ENCODE measurements at regions not wholly inside any gene's neighbourhood (a gene's known extent, or its start where the extent isn't known, plus 50 kb on each side); places are given as distances from the start of the nearest gene placed in this dataset.

GRCh38 chr2:118549503-118549902, 297.9 kb downstream of the EN1 start:
- DNase-seq (no peak), ATAC-seq (no peak)
- Mint-ChIP-seq H3K27me3 (ENCODE audit: low read depth) (no peaks in the 10 kb centered on the region), H3K4me3 (no peak overlapping the region), H3K9me3 (no peaks in the 10 kb centered on the region), H3K4me1 (ENCODE audit: low read depth) (no peaks in the 10 kb centered on the region), H3K36me3 (ENCODE audit: insufficient read depth) (no peaks in the 10 kb centered on the region)

GRCh38 chr2:118548880-118549488, 298.5 kb downstream of the EN1 start:
- no peak overlapping the region for H3K4me3 Mint-ChIP-seq
- H3K4me1 Mint-ChIP-seq (ENCODE audit: low read depth): no peaks in the 10 kb centered on the region
- DNase-seq (no peak), ATAC-seq (no peak)
- no peaks in the 10 kb centered on the region for H3K27me3 Mint-ChIP-seq (ENCODE audit: low read depth)
- H3K36me3 Mint-ChIP-seq (ENCODE audit: insufficient read depth): no peaks in the 10 kb centered on the region
- no peaks in the 10 kb centered on the region for H3K9me3 Mint-ChIP-seq

- H3K27me3 Mint-ChIP-seq (ENCODE audit: low read depth): peaks cover 4% of the 10 kb centered on the region
- ATAC-seq: no peak
- H3K4me1 Mint-ChIP-seq (ENCODE audit: low read depth): no peaks in the 10 kb centered on the region
- no peak overlapping the region for H3K4me3 Mint-ChIP-seq
- DNase-seq: no peak
- H3K36me3 Mint-ChIP-seq (ENCODE audit: insufficient read depth): no peaks in the 10 kb centered on the region
- no peaks in the 10 kb centered on the region for H3K9me3 Mint-ChIP-seq
Observed at GRCh38 chr2:118539290-118539689, 308.2 kb downstream of the EN1 start.

- DNase-seq (no peak), ATAC-seq (no peak)
- Mint-ChIP-seq H3K4me1 (ENCODE audit: low read depth) (no peaks in the 10 kb centered on the region), H3K27me3 (ENCODE audit: low read depth) (peaks cover 2% of the 10 kb centered on the region), H3K4me3 (no peak overlapping the region), H3K9me3 (no peaks in the 10 kb centered on the region), H3K36me3 (ENCODE audit: insufficient read depth) (no peaks in the 10 kb centered on the region)
Observed at GRCh38 chr2:118536306-118536705, 311.1 kb downstream of the EN1 start.

DNA sequence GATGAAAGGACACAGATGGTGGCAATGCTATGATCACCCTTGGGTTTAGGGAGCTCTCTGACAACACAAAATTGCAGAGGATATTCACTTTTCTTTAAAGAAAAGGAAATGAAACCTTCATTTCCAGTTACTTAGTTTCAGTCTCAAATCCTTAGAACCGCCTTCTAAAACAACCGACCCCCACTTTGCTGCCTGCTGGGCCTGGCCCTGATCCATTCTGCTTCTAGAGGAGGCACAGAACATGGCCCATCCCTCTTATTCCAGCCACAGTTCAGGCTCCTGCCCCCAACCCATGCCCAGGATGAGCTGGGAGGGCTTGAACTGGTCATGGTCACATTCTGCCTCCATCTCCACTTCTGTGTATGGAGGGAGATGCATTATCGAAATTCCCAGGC, 311.6 kb downstream of the EN1 start:
- Mint-ChIP-seq H3K4me3 (no peak overlapping the region), H3K4me1 (ENCODE audit: low read depth) (no peaks in the 10 kb centered on the region), H3K9me3 (no peaks in the 10 kb centered on the region), H3K36me3 (ENCODE audit: insufficient read depth) (no peaks in the 10 kb centered on the region), H3K27me3 (ENCODE audit: low read depth) (peaks cover 2% of the 10 kb centered on the region)
- ATAC-seq (no peak), DNase-seq (no peak)

GRCh38 chr2:118535171-118535817, 312.2 kb downstream of the EN1 start:
- Mint-ChIP-seq H3K9me3 (no peaks in the 10 kb centered on the region), H3K4me1 (ENCODE audit: low read depth) (no peaks in the 10 kb centered on the region)

DNA sequence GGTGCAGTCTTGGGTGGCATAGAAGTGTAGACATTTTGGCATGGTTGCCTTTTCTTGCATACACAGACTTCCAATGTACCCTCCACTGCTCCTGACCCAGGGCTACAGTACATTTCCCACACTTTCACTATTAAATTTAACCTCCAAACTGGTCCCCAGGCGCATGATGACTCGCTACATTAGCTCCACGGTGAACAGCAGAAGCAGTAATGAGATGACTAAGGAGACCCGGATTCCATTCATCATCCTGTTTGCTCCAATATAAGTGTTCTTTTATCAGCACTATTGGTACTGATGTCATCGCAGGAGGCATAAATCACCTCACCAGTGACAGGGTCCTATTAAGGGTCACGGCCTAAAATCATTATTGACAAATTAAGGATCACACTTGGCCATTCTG, 316.5 kb downstream of the EN1 start:
- Mint-ChIP-seq H3K36me3 (ENCODE audit: insufficient read depth) (no peaks in the 10 kb centered on the region), H3K4me3 (no peak overlapping the region), H3K4me1 (ENCODE audit: low read depth) (no peaks in the 10 kb centered on the region), H3K9me3 (no peaks in the 10 kb centered on the region), H3K27me3 (ENCODE audit: low read depth) (peaks cover 3% of the 10 kb centered on the region)
- ATAC-seq: no peak
- no peak for DNase-seq

More at GRCh38 chr2:118535171-118535817, 312.2 kb downstream of the EN1 start:
- Mint-ChIP-seq H3K4me3 (no peak overlapping the region), H3K27me3 (ENCODE audit: low read depth) (peaks cover 2% of the 10 kb centered on the region), H3K36me3 (ENCODE audit: insufficient read depth) (no peaks in the 10 kb centered on the region)
- DNase-seq (no peak), ATAC-seq (no peak)

DNA sequence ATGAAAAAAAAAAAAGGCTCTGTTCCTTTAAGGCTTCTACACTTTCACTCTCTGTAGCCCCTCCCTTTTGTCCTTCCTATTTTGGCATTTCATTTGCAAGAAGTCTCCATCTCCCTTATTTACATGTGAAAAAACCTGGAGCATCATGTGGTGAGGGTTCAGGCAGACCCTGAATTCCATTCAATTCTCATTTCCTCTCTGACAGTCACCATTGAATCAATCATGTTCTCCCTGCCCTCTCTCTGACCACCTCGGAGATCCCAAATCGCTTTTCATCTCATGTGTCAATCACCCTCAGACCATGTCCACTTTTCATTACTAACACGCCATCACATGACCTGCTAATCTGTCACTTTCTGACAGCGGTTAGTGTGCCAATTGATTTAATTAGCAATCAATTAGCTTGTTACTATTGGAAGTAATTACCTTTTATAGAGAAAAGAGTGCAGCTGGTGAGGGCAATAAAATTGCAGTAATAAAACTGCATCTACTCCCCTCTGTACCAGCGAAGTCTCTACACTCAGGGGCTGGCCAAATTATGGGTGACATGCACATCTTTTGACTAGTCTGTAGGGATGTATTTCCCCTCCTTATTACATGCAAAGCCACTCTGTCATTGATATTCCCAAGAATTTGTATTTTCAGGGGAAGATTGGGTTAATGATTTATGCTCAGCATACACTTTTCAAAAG, 317.4 kb downstream of the EN1 start:
- DNase-seq: no peak
- no peaks in the 10 kb centered on the region for H3K36me3 Mint-ChIP-seq (ENCODE audit: insufficient read depth)

DNA sequence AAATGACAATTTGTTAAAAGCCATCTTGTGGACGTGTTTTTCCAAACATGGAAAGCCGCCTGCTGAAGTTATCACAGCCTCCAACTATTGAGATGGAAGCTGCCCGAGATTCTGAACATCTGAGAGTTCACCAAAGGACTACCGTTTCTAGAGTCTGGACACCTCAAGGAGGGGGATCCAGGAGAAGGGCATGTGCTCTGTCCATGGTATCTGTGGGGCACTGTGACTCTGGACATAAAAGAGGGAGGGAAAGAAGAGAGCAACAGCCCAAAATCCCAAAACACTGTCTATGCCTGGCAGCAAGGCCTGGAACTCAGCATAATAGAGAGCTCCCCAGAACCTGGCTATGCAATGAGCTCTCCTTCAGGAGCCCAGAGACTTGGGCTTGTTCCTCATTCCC, 319.9 kb downstream of the EN1 start:
- ATAC-seq: no peak
- H3K36me3 Mint-ChIP-seq (ENCODE audit: insufficient read depth): no peaks in the 10 kb centered on the region
- peaks cover 3% of the 10 kb centered on the region for H3K27me3 Mint-ChIP-seq (ENCODE audit: low read depth)
- peaks cover 2% of the 10 kb centered on the region for H3K9me3 Mint-ChIP-seq
- no peaks in the 10 kb centered on the region for H3K4me1 Mint-ChIP-seq (ENCODE audit: low read depth)
- no peak for DNase-seq
- H3K4me3 Mint-ChIP-seq: no peak overlapping the region

More for the DNA sequence above, 317.4 kb downstream of the EN1 start:
- Mint-ChIP-seq H3K4me1 (ENCODE audit: low read depth) (no peaks in the 10 kb centered on the region), H3K4me3 (no peak overlapping the region), H3K27me3 (ENCODE audit: low read depth) (peaks cover 3% of the 10 kb centered on the region), H3K9me3 (no peaks in the 10 kb centered on the region)
- ATAC-seq: no peak

- H3K4me3 Mint-ChIP-seq: no peak overlapping the region
- peaks cover 7% of the 10 kb centered on the region for H3K9me3 Mint-ChIP-seq
- H3K4me1 Mint-ChIP-seq (ENCODE audit: low read depth): no peaks in the 10 kb centered on the region
- ATAC-seq (no peak), DNase-seq (no peak)
- peaks cover 3% of the 10 kb centered on the region for H3K27me3 Mint-ChIP-seq (ENCODE audit: low read depth)
- no peaks in the 10 kb centered on the region for H3K36me3 Mint-ChIP-seq (ENCODE audit: insufficient read depth)
Observed at GRCh38 chr2:118525346-118525745, 322.1 kb downstream of the EN1 start.

GRCh38 chr2:118524911-118525310, 322.5 kb downstream of the EN1 start:
- Mint-ChIP-seq H3K27me3 (ENCODE audit: low read depth) (peaks cover 1% of the 10 kb centered on the region), H3K9me3 (peaks cover 7% of the 10 kb centered on the region), H3K36me3 (ENCODE audit: insufficient read depth) (no peaks in the 10 kb centered on the region), H3K4me1 (ENCODE audit: low read depth) (no peaks in the 10 kb centered on the region), H3K4me3 (no peak overlapping the region)
- no peak for ATAC-seq
- no peak for DNase-seq

- Mint-ChIP-seq H3K9me3 (peaks cover 10% of the 10 kb centered on the region), H3K27me3 (ENCODE audit: low read depth) (no peaks in the 10 kb centered on the region), H3K4me3 (no peak overlapping the region), H3K36me3 (ENCODE audit: insufficient read depth) (no peaks in the 10 kb centered on the region), H3K4me1 (ENCODE audit: low read depth) (no peaks in the 10 kb centered on the region)
- DNase-seq: no peak
- no peak for ATAC-seq
Observed at GRCh38 chr2:118523761-118524160, 323.7 kb downstream of the EN1 start.

- Mint-ChIP-seq H3K9me3 (peaks cover 12% of the 10 kb centered on the region), H3K4me3 (no peak overlapping the region), H3K4me1 (ENCODE audit: low read depth) (no peaks in the 10 kb centered on the region), H3K36me3 (ENCODE audit: insufficient read depth) (no peaks in the 10 kb centered on the region), H3K27me3 (ENCODE audit: low read depth) (no peaks in the 10 kb centered on the region)
- DNase-seq (no peak), ATAC-seq (no peak)
Observed at GRCh38 chr2:118521960-118522359, 325.5 kb downstream of the EN1 start.

GRCh38 chr2:118521272-118521671, 326.2 kb downstream of the EN1 start:
- Mint-ChIP-seq H3K9me3 (peaks cover 12% of the 10 kb centered on the region), H3K27me3 (ENCODE audit: low read depth) (no peaks in the 10 kb centered on the region), H3K4me3 (no peak overlapping the region), H3K36me3 (ENCODE audit: insufficient read depth) (no peaks in the 10 kb centered on the region), H3K4me1 (ENCODE audit: low read depth) (no peaks in the 10 kb centered on the region)
- no peak for ATAC-seq
- no peak for DNase-seq

GRCh38 chr2:118520246-118520645, 327.2 kb downstream of the EN1 start:
- H3K4me3 Mint-ChIP-seq: no peak overlapping the region
- ATAC-seq (no peak), DNase-seq (no peak)
- peaks cover 12% of the 10 kb centered on the region for H3K9me3 Mint-ChIP-seq
- no peaks in the 10 kb centered on the region for H3K36me3 Mint-ChIP-seq (ENCODE audit: insufficient read depth)
- no peaks in the 10 kb centered on the region for H3K27me3 Mint-ChIP-seq (ENCODE audit: low read depth)
- no peaks in the 10 kb centered on the region for H3K4me1 Mint-ChIP-seq (ENCODE audit: low read depth)

All from activated T-cell treated with anti-CD3 and anti-CD28 coated beads, Interleukin-2, amount 50 U/mL, for 4 hours (primary cell).